Glutamatergic neuron (in vitro differentiated cells): ENCODE measurements at regions not wholly inside any gene's neighbourhood (a gene's known extent, or its start where the extent isn't known, plus 50 kb on each side); places are given as distances from the start of the nearest gene placed in this dataset.
"Not testable (repeated sequence)": the region's sequence is repeated elsewhere in the genome, so short reads cannot be mapped to it uniquely, and the experiment has no call there.

Experiments
- DNase-seq: peaks from one replicate; pipeline ENCODE4 v3.0.0; 2022
- H3K27ac Mint-ChIP-seq: one replicate; pipeline ENCODE4 v1.8.0; 2020; ENCODE audit warnings: mild to moderate bottlenecking, mixed read lengths, inconsistent platforms; ENCODE audit not compliant: unreplicated experiment
- H3K27me3 Mint-ChIP-seq: one replicate; pipeline ENCODE4 v1.8.0; 2020; ENCODE audit warnings: mild to moderate bottlenecking, moderate library complexity, mixed read lengths, inconsistent platforms; ENCODE audit not compliant: unreplicated experiment
- H3K36me3 Mint-ChIP-seq: one replicate; pipeline ENCODE4 v1.8.0; 2020; ENCODE audit warnings: mild to moderate bottlenecking, mixed read lengths, inconsistent platforms; ENCODE audit not compliant: unreplicated experiment
- H3K4me1 Mint-ChIP-seq: one replicate; pipeline ENCODE4 v1.8.0; 2020; ENCODE audit warnings: mild to moderate bottlenecking, low read depth, mixed read lengths, inconsistent platforms; ENCODE audit not compliant: unreplicated experiment
- H3K4me3 Mint-ChIP-seq: one replicate; pipeline ENCODE4 v1.8.0; 2020; ENCODE audit warnings: mild to moderate bottlenecking, mixed read lengths, inconsistent platforms; ENCODE audit not compliant: unreplicated experiment
- H3K9me3 Mint-ChIP-seq: one replicate; pipeline ENCODE4 v1.8.0; 2020; ENCODE audit warnings: mild to moderate bottlenecking, moderate library complexity, mixed read lengths, inconsistent platforms; ENCODE audit not compliant: unreplicated experiment
- TF ChIP-seq, protein P1 (sequence below): fragments of 200-600 bp; sonication (generic); IDR thresholded peaks from one replicate; pipeline ENCODE4 v1.5.0; 2021; ENCODE audit not compliant: partially characterized antibody, unreplicated experiment

DNA sequence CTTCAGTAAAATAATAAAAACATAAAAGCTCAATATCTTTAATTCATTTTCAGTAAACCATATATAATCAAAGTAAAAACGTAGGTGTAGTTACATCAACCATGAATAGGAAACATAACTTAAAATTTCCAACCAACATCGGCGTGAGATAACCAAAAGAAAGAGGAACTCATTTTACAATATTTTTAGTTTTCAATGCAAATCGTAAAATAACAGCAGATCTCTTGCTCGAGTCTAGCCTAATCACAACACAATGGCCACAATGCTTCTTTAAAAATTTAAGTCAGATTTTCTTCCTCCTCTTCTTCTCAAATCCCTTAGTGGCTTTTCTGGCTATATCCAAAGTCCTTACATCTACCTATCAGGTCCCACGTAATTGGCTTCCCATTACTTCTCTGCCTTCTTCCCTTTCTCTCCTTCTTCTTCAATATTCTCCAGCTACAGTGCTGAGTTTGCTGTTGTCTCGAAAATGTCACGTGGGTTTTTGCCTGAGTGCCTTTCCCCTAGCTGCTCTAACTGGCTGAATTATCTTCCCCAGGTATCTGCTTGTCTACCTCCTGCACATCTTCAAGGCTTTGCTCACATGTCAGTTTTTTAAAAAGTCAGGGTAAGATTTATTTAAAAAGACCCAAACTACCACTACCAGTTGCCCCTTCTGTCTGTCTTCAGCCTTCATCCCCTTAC, 90.9 kb upstream of the BANK1 start:
- DNase-seq = no peak
- no peak overlapping the region for H3K4me3 Mint-ChIP-seq

DNA sequence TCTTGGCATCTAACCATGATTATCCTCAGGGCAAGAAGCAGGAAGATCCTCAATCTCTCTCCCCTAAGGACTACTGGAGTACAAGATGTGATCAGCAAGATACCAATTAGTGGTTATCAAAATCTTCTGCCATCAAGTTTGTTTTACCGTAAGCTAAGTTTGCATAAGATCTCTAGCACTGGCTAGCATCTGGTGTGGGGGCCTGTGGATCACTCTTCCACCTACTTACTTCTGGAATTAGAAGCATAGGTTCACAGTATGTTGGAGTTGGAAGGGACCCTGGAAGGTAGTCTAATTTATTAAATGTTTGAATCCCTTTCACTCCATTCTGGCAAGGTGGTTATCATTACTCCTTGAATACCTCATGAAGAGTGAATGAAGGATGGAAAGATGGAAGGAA, 93.3 kb upstream of the BANK1 start:
- no peak for DNase-seq
- H3K4me3 Mint-ChIP-seq = no peak overlapping the region
- H3K36me3 Mint-ChIP-seq = no peaks in the 10 kb centered on the region
- no peaks in the 10 kb centered on the region for H3K9me3 Mint-ChIP-seq
- TF ChIP-seq, protein P1, sequence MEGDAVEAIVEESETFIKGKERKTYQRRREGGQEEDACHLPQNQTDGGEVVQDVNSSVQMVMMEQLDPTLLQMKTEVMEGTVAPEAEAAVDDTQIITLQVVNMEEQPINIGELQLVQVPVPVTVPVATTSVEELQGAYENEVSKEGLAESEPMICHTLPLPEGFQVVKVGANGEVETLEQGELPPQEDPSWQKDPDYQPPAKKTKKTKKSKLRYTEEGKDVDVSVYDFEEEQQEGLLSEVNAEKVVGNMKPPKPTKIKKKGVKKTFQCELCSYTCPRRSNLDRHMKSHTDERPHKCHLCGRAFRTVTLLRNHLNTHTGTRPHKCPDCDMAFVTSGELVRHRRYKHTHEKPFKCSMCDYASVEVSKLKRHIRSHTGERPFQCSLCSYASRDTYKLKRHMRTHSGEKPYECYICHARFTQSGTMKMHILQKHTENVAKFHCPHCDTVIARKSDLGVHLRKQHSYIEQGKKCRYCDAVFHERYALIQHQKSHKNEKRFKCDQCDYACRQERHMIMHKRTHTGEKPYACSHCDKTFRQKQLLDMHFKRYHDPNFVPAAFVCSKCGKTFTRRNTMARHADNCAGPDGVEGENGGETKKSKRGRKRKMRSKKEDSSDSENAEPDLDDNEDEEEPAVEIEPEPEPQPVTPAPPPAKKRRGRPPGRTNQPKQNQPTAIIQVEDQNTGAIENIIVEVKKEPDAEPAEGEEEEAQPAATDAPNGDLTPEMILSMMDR = no peak
- H3K27me3 Mint-ChIP-seq = no peaks in the 10 kb centered on the region
- H3K4me1 Mint-ChIP-seq = no peaks in the 10 kb centered on the region
- H3K27ac Mint-ChIP-seq = no peak overlapping the region

More for the DNA sequence above, 90.9 kb upstream of the BANK1 start:
- Mint-ChIP-seq H3K27ac (no peak overlapping the region), H3K27me3 (no peaks in the 10 kb centered on the region), H3K4me1 (no peaks in the 10 kb centered on the region), H3K9me3 (no peaks in the 10 kb centered on the region), H3K36me3 (no peaks in the 10 kb centered on the region)
- TF ChIP-seq, protein P1 = no peak

- Mint-ChIP-seq H3K27me3 (no peaks in the 10 kb centered on the region), H3K36me3 (no peaks in the 10 kb centered on the region), H3K4me3 (no peak overlapping the region), H3K9me3 (no peaks in the 10 kb centered on the region), H3K4me1 (no peaks in the 10 kb centered on the region), H3K27ac (no peak overlapping the region)
- no peak for DNase-seq
- TF ChIP-seq, protein P1 = no peak
Measured at GRCh38 chr4:101696276-101697010, 94.1 kb upstream of the BANK1 start.

DNA sequence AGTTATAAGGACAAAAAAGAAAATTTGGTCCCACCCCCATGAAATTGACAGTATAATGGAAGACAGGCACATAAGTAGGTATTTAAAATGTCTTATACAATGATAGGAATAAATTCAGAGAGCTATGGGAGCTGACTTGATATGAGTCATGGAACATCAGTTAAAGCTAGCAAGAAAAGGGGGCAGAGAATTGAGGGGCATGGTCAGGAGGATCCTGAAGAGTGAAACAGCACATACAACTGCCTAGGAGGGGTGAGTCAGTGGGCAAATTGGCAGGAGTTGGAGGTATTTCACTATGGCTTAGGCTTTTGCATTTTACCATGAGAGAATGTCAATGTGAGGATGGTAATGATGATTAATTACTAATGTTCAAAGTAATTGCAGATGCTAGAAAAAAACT, 95.4 kb upstream of the BANK1 start:
- DNase-seq = no peak

GRCh38 chr4:101694403-101694802, 96.1 kb upstream of the BANK1 start:
- H3K9me3 Mint-ChIP-seq, DNase-seq, H3K36me3 Mint-ChIP-seq, H3K27ac Mint-ChIP-seq, H3K4me1 Mint-ChIP-seq, H3K4me3 Mint-ChIP-seq, H3K27me3 Mint-ChIP-seq: not testable (repeated sequence)

More for the DNA sequence above, 95.4 kb upstream of the BANK1 start:
- Mint-ChIP-seq H3K27ac (no peak overlapping the region), H3K4me1 (no peaks in the 10 kb centered on the region), H3K36me3 (no peaks in the 10 kb centered on the region), H3K4me3 (no peak overlapping the region), H3K9me3 (no peaks in the 10 kb centered on the region), H3K27me3 (no peaks in the 10 kb centered on the region)
- TF ChIP-seq, protein P1 = no peak
